Activated CD4-positive, alpha-beta T cell treated with anti-CD3 and anti-CD28 coated beads, Interleukin-2, Interleukin-6, amounts not matched to agents 100 ng/mL and 50 ng/mL, durations not matched to agents 16 hours and 8 hours (primary cell): ENCODE measurements at regions not wholly inside any gene's neighbourhood (a gene's known extent, or its start where the extent isn't known, plus 50 kb on each side); places are given as distances from the start of the nearest gene placed in this dataset.
"Not testable (repeated sequence)": the region's sequence is repeated elsewhere in the genome, so short reads cannot be mapped to it uniquely, and the experiment has no call there.

Source experiments
- DNase-seq: peaks from one replicate; pipeline ENCODE4 v3.0.0-alpha.2; 2020

DNA sequence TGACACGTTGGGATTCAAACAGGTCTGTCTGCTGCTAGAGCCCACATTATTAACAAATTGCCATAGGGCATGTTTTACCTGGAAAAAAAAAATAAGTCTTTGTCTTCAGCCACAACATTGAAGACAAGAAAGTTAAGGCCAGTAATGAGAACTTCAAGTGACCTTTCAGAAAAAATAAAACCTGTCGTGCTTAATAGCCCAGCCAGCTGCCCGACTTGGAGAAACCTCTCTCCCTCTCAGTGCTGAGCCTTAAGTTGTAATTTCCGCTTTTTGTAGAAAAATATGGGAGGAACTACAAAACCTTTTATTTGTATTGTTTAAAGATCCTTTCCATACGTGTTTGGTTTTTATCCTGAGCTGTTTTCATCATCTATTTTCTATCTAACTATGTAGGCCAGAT, 454.3 kb upstream of the SLITRK6 start:
- DNase-seq: not testable (repeated sequence)

DNA sequence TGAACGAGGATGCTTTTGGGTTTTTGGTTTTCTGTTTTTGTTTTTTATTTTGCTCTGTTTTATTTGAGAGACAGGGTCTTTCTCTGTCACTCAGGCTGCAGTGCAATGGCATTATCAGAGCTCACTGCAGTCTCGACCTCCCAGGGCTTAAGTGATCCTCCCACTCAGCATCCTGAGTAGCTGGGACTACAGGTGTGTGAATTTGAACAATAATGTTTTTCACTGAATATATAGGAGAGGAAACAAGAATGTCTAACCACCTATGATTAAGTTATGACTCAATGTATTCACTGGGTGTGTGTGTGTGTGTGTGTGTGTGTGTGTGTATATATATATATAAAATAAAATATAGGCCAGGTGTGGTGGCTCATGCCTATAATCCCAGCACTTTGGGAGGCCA, 456.6 kb upstream of the SLITRK6 start:
- not testable (repeated sequence) for DNase-seq

- DNase-seq: no peak
Observed at GRCh38 chr13:86269511-86269910, 470.3 kb upstream of the SLITRK6 start.

DNA sequence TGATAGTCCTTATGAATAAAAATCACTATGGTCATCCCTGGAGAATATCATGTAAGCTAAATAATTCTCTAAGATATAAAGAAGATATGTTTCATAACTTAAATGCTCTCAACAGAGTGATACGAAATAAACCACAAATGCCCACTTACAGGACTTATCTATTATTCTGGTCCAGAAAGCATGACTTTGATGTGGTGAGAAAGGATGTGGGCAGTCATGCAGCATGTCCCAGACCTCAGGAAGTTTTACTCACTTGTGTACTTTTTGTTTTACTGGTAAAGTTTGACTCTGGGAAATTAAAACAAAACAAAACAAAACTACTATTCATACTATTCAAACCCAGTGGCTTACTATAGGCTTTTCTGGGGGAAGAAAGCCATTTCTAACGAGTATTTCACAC, 483.2 kb upstream of the SLITRK6 start:
- peak; percentile 9 for DNase-seq

GRCh38 chr13:86283031-86283430, 483.8 kb upstream of the SLITRK6 start:
- DNase-seq: no peak

- DNase-seq: no peak
Observed at GRCh38 chr13:86298725-86299124, 499.5 kb upstream of the SLITRK6 start.

- DNase-seq: no peak
Observed at GRCh38 chr13:86299128-86299527, 499.9 kb upstream of the SLITRK6 start.

DNA sequence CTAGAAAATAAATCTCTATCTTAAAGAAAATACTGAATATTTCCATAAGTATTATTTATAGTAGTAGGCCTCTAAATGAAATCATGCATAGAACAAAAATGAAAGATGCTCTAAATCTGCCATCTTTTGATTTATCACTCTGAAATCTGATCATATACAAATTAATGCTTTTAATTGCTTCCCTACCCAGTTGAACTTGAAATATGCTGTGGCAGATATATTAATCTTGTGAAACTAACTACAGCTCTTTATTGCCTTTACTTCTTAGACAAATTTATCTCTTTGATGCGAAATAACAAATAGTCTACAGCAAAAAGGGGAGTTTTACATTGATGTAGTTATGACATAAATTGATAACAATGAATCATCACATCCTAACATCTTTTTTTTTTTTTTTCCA, 510.7 kb upstream of the SLITRK6 start:
- DNase-seq: no peak

- DNase-seq: no peak
Observed at GRCh38 chr13:86313421-86313820, 514.2 kb upstream of the SLITRK6 start.

DNA sequence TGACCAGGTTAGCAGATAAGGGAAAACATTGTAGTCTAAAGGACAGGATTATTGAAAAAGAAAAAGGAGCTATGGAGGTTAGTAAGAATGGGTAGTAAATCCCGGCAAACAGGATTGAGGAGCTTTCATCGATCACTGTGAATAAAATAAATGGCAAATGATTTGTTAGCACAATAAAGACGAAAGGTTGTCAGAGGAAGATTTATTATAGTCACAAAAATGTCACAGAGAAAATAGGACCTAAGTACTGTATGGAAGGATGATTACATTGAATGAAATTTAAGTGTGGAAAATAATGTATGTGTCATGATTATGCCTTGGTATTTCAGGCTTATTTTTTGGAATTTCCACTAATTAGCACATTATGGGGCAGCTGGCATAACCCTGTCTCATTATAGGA, 519.2 kb upstream of the SLITRK6 start:
- DNase-seq: no peak

DNA sequence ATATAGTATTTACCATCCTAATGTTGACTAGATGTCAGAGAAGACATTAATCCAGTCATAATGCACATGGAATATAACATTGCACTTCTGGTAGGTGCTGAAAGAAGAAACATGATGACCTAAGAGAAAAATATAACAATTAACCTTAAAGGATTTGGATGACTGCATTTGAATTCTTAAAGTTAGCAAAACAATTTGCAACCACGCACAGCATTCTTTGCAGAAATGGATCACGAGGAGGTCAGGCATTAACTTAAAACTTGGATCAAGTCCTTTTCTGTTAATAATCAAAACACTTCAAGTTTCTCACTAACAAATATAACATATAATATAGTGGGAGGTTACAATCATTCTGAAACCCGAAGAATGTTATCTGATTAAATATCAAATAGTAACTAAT, 525.0 kb upstream of the SLITRK6 start:
- DNase-seq: no peak

DNA sequence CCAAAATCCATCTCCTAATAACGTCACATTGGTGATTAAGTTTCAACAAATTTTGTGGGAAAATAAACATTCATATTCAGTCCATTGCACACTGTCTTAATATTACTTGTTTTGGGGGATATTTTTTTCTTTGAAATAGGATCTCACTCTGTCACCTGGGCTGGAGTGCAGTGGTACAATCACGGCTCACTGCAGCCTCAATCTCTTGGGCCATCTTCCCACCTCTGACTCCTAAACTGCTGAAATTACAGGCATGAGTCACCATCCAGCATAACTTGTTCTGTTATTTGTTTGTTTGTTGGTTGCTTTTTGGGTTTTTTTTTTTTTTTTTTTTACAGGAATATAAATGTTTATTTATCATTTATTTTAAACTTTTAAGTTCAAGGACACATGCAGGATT, 556.1 kb upstream of the SLITRK6 start:
- no peak for DNase-seq

DNA sequence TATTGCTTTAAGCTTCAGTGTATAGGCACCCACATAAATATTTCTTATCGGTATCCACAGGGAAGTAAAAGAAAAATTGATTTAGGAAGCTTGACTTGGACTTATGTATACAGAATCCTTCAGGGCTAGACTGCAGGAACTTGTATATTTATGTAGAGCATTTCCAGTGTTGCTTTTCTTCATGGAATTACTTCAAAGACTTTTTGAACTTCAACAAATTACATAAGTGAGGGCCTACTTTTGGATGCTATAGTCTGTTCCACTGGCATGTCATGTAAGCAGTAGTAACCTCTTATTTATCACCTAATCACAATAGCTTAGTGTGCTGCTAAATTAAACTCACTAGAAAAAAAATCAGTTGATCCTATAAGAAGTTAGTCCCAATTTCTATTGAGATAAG, 557.9 kb upstream of the SLITRK6 start:
- no peak for DNase-seq

DNA sequence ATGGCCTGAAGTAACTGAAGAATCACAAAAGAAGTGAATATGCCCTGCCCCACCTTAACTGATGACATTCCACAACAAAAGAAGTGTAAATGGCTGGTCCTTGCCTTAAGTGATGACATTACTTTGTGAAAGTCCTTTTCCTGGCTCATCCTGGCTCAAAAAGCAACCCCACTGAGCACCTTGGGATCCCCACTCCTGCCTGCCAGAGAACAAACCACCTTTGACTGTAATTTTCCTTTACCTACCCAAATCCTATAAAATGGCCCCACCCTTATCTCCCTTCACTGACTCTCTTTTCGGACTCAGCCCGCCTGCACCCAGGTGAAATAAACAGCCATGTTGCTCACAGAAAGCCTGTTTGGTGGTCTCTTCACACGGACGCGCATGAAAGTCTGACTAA, 564.5 kb upstream of the SLITRK6 start:
- DNase-seq: not testable (repeated sequence)

DNA sequence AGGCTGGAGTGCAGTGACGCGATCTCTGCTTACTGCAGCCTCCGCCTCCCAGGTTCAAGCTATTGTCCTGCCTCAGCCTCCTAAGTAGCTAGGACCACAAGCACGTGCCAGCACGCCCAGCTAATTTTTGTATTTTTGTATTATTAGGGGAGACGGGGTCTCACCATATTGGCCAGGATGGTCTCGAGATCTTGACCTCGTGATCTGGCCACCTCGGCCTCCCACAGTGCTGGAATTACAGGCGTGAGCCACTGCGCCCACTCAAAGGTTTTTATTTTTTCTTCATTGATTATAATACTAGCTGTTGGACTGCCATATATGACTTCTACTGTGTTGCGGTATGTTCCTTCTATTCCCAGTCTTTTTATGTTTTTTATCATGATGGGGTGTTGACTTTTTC, 569.7 kb upstream of the SLITRK6 start:
- DNase-seq: no peak

DNA sequence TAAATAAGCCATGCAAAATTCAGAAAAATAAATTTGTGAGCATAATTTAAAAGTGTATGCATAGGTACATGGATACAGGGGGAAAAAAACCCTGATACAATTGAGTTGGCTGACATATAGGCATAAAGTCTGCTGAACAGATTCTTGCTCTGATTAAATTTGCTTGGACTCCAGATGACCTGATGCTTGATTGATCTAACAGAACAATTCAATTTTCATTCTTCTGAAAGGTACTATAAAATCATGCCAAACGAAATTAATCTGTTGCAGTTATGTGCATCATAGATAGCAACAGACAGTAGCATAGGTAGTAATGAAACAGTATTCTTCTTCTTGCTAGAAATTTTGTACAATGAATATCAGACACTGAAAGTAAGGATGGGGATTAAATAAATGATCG, 578.2 kb upstream of the SLITRK6 start:
- DNase-seq: no peak

DNA sequence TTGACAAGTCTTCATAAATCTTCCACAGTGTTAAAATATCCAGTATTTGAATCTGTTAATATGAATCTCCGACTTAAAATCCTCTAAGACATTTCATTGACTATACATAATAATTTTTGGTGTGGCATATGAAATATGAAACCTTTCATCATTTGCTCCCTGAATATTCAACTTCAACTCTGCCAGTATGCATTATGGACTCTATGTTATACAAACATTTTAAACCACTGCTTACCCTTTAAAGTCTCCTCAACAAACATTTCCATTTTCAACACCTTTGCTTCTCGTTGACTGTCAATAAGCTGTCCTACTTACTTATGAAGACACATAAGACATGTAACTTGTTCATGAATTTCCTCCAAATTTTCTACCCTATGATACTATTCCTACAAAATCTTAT, 579.4 kb upstream of the SLITRK6 start:
- DNase-seq: no peak

DNA sequence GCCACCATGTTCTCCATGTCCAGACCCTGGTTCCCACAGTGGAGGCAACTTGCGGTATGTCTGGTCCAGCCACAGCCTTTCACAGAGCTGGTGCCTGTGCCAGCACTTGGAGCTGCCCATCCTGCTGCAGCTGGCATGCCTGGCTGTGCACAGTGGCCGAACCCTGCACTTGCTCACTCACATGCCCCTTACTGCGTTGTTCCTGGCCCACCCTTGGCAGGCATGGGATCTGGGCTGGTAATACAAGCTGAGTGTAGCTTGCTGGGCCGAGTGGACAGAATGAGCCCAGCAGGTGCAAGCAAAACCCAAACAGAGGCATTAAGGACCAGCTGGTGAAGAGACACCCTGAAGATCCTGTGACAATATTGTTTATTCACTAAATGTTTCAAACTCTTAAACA, 583.9 kb upstream of the SLITRK6 start:
- no peak for DNase-seq

DNA sequence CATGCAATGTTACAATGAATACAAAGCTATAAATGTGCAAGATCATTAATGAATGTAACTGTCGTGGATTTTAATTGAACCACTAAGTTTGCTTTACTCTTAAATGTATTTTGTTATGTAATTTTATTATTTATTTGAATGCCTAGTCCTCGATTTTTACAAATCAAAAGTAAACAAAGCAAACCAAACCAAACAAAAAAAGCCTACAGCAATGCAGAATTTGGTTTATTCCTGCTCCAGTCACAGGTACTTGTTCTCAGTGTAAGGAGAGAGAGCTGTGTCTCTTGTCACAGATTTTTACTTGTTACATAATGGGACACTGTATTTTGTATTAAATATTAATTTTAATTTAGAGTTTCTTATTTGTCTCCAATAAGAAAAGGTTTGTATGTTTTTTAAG, 584.3 kb upstream of the SLITRK6 start:
- DNase-seq: no peak

GRCh38 chr13:86397635-86398034, 598.4 kb upstream of the SLITRK6 start:
- no peak for DNase-seq

GRCh38 chr13:86399572-86399971, 600.4 kb upstream of the SLITRK6 start:
- no peak for DNase-seq

GRCh38 chr13:86402500-86402899, 603.3 kb upstream of the SLITRK6 start:
- DNase-seq: no peak

DNA sequence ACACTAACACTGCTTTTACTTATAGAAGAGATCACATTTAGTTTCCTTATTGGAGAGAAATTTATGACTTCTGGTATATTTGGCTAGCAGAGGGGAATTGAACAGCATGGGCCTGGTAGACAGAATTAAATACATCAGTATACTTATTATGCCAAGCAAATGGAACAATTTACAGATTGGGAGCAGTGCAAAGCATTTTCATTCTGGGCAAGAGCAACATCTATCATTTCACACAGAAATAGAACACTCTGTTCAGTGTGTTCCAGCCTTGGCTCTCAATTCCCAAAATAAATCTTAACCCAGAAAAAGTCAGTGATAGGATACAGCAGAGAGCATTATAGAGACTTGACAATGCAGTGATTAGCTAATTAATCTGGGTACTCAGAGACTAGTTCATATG, 604.0 kb upstream of the SLITRK6 start:
- no peak for DNase-seq

GRCh38 chr13:86409466-86410241, 610.4 kb upstream of the SLITRK6 start:
- no peak for DNase-seq

DNA sequence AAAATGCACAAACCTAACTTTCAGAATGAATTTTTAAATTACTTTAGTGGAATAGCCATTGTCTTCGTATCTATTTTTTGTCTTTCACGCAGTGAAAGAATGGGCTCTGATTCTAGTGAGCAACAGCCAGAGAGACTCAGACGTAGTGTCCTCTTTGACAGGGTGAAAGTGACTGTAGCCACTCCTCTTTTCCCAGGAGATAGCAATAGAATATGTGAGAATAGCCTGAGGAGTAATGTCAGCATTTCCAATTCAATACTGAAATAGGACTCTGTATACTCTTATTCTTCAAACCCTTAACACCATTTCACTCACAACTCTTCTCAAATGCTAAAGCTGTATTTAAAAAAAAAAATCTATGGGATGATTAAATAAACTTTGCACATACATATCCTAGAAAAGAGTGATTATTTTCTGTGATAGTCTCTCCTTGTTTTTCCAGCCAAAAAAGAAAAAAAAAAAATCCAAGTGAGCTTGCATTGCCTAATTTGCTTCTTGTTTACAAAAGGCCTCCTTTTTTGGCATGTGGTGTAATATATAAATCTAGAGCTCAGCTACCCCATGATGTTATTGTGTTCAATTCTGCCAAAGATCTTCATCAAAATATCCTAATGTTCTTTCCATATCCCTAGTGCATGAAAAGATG, 626.1 kb upstream of the SLITRK6 start:
- DNase-seq: no peak
